AG04449 (cell line): ENCODE measurements at regions not wholly inside any gene's neighbourhood (a gene's known extent, or its start where the extent isn't known, plus 50 kb on each side); places are given as distances from the start of the nearest gene placed in this dataset.
"Not testable (repeated sequence)": the region's sequence is repeated elsewhere in the genome, so short reads cannot be mapped to it uniquely, and the experiment has no call there.

ENCODE experiments used
- CTCF ChIA-PET: fragments of 350-600 bp; formaldehyde crosslinking; extraction: SDS; loops from one replicate; lab custom pipeline; 2021; ENCODE audit warnings: antibody characterized with exemption; lab: Yijun Ruan, JAX
- POLR2A ChIA-PET: fragments of 400-600, 350-600 bp; formaldehyde crosslinking; extraction: SDS; loops from one replicate; lab custom pipeline; 2020; ENCODE audit warnings: antibody characterized with exemption, inconsistent platforms; lab: Yijun Ruan, JAX
- DNase-seq: peaks from one replicate; pipeline ENCODE4 v3.0.0-alpha.2; 2010; ENCODE audit warnings: low read depth, low spot score
- H3K4me3 ChIP-seq: 2 replicates; pipeline ENCODE4 v1.5.1; 2011; ENCODE audit warnings: low read depth, mild to moderate bottlenecking, control low read depth, low read length
- CTCF ChIP-seq: IDR thresholded peaks from one replicate; pipeline ENCODE4 v1.5.1; 2011; ENCODE audit warnings: mild to moderate bottlenecking, moderate library complexity, low read length, control low read depth, inconsistent platforms; ENCODE audit not compliant: insufficient read depth; ENCODE audit errors: missing control alignments

- ChIA-PET CTCF (no interaction called here), POLR2A (no interaction called here)
- DNase-seq = no peak
- TF ChIP-seq CTCF = no peak
- no peak overlapping the region for H3K4me3 ChIP-seq
Observed at GRCh38 chr4:160406263-160406825, 1303.5 kb downstream of the RAPGEF2 start.

GRCh38 chr4:160414496-160414895, 1311.6 kb downstream of the RAPGEF2 start:
- no peak for TF ChIP-seq CTCF
- H3K4me3 ChIP-seq = no peak overlapping the region
- POLR2A ChIA-PET = no interaction called here
- CTCF ChIA-PET = no interaction called here
- DNase-seq = no peak

- DNase-seq = no peak
- no peak overlapping the region for H3K4me3 ChIP-seq
- no peak for TF ChIP-seq CTCF
- ChIA-PET CTCF (no interaction called here), POLR2A (no interaction called here)
Observed at GRCh38 chr4:160423879-160424451, 1321.1 kb downstream of the RAPGEF2 start.

DNA sequence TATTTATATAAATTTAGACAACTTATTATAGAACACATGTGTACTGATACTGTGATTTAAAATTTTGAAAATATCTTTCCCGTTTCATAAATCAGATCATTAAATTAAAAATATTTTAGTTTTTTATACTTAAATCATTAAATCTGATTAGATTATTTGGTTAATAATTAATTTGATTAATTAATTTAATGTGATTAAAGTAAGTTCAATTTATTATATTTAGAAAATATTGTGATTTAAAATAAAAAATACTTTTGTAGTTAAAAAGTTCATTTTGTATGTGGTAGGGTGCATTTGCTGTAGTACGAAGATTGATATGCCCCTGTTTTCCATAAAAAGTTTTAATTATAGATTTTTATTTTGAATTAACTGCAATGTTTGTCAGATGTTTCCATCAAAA, 1323.4 kb downstream of the RAPGEF2 start:
- no peak for TF ChIP-seq CTCF
- CTCF ChIA-PET = no interaction called here
- H3K4me3 ChIP-seq = no peak overlapping the region
- DNase-seq = no peak
- POLR2A ChIA-PET = no interaction called here

GRCh38 chr4:160450876-160451275, 1348.0 kb downstream of the RAPGEF2 start:
- CTCF ChIA-PET = no interaction called here
- no peak overlapping the region for H3K4me3 ChIP-seq
- POLR2A ChIA-PET = no interaction called here
- TF ChIP-seq CTCF = no peak
- DNase-seq = no peak

- CTCF ChIA-PET, POLR2A ChIA-PET: not testable (repeated sequence)
Observed at GRCh38 chr4:160481696-160482690, 1379.1 kb downstream of the RAPGEF2 start.

More at GRCh38 chr4:160481696-160482690, 1379.1 kb downstream of the RAPGEF2 start:
- H3K4me3 ChIP-seq, DNase-seq: not testable (repeated sequence)
